GDM1 (cell line): ENCODE measurements at regions not wholly inside any gene's neighbourhood (a gene's known extent, or its start where the extent isn't known, plus 50 kb on each side); places are given as distances from the start of the nearest gene placed in this dataset.

Experiments used
- DNase-seq: peaks from one replicate; lab custom pipeline; 2025; lab: John Stamatoyannopoulos, UW

DNA sequence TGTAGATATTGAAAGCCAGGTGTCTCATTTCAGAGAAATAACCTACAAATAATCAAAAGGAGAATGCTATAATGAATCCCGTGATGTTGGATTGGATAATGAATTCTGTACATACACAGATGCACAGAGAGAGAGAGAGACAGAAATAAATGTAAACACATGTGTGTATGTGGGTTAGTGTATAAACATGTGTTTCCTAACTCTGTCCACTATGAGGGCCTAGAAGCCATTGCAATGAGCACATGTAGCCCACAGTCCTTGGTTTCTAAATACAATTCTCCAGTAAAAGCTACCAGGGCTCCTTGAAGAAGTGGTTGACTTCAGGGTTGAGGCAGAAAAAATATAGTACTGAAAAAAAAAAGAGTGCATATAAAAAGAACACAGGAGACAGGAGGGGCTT is 109.5 kb downstream of the INHBB start:
- DNase-seq, result no peak

DNA sequence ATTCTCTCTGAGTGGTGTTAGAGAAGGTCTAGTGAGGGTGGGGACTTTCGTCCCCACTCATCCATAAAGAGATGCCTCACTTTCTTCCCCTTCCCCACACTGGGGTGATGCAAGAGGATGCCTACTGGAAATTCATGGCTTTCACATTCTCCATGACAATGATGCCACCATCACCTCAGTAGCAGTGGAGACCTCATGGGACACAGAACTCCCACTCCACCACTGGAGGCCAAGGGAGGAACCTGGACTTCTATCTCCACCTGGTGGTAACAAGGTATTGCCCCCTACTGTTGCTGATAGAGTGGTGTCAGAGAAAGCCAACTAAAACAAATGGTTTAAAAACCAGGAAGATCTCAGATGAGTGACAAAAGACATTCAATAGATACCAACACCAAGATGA is 110.9 kb downstream of the INHBB start:
- no peak for DNase-seq

DNA sequence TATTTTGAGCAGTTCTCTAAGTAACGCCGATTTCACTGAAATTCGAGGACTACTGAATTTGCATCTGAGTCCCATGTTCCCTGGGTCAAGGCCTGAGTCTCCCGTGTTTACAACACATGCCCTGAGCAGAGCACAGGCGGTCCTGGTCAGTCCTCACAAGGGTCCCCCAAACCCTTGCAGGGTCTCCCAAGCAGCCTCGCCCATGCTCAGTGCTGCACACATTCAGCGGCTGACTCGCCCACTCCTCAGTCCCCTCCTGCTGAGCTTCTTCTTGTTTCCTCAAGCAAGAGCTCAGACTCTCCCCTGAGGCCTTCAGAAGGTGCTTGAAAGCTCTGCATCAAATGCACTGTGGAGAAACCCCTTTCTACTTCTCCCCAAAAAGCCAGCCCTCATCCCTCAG is 114.6 kb downstream of the INHBB start:
- no peak for DNase-seq

DNA sequence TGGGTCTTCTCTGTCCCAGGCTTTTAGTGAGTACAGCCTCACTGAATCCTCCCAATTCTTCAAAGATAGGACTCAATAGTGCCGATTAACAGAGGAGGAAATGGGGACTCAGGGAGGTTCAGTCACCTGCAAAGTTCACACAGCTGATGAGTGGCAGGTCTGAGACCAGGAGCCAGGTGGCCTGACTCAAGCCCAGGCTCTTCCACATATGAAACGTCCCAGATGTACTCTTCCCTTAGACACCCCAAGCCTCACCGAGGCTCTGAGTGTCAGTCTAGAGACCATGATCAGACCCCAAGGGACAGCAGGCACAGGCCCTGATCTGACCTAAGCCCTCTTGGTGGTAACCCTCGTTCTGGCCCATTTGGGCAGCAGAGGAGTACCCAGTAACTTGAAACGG is 115.2 kb downstream of the INHBB start:
- no peak for DNase-seq

DNA sequence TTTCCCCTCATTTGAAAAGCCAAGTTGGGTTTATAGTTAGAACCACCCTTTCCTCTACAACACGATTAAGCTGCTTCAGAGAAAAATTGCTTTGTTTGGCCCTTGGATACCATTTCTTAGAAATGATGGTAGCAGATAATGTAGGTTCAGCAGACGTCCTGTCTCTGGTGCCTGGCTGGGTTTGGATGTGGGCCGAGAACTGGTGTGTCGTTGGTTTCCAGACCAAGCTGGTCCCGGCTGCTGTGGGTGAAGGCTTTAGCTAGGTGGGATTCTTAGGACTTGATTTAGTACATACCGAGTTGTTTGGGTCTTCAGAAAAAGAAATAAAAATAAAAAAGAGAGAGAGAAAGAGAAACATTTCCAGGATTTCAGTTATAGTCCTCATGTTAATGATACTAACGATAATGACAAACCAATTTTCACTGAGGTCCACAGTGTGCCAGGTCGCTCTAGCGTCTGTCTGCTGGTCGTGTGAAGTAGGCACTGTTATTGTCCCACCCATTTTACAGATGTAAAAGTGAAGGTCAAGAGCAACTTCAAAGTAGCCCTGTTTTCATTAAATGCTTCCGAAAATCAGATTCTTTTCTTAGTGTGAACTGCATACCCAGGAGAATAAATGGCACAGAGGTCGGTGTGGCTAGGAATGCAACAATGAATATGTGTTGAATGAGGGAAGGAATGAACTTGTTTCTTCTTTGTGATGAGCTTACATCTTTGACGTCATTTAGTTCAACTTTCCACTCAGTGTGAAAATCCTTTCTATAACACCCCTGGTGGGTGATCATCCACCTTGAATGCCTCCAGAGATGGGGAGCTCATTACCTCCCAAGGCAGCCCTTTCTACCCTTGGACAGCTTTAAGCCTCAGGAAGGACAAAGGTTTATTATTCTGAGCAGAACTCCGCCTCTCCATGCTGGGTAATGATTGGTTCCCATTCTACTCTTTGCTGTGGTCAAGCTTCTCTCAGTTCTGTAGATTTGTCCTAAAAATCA is 115.9 kb downstream of the INHBB start:
- DNase-seq, result no peak

DNA sequence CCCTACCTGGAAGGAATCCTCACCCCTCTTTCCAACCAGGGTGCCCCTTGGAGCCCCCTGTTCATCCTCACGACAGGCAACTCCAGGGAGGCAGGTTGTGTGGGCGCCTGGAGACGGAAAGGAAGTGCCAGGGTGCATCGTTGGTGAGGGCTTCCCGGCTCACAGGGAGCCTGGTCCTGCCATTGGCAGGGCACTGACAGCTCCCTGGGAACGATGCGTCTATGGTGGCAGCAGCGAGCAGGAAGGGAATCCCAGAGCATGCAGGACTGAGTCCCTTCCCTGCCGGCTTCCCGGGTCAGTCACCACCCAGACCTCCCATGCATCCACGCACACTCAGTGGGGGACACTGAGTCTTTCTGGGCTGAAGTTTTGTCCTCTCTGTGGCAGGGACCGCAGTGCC is 117.6 kb downstream of the INHBB start:
- no peak for DNase-seq

DNA sequence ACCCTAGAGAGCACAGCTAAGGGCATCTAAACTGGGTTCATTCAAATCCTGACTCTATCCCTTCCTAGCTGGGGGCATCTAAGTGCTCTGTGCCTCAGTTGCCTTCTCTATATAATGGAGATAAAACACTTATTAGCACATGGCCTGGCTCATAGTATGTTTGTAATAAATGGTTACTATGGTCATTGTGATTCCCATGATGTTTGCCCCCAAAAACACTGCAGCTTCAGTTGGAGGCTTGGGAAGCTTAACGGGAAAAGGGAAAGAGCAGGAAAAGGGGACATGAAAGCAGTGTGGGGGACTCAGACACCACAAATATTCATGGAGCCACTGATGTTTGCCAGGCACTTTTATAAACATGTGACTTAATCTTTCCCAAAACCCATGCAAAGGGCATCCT is 118.1 kb downstream of the INHBB start:
- no peak for DNase-seq

DNA sequence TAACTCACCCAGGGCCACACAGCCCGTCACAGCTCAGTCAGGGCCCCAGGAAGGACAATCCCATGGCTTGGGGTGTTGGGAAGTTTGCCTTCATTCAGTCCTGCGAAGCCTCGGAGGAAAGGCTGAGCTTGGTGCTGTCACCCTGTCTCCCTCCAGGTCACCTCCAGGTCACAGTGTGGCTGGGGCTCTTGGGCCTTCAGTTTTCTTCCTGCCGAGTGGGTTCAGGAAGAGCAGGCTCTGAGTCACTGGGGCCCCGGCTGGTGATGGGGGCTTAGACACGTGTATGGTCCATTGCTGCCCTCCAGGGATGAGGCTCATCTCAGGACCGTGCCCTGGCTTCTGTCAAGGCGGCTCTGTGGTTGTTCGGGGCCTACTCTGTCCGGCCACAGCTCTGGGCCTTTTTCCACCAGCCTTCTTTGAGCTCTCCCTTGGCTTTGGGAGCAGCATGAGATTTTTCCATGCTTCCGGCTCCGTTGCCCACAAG is 118.6 kb downstream of the INHBB start:
- DNase-seq, result no peak

DNA sequence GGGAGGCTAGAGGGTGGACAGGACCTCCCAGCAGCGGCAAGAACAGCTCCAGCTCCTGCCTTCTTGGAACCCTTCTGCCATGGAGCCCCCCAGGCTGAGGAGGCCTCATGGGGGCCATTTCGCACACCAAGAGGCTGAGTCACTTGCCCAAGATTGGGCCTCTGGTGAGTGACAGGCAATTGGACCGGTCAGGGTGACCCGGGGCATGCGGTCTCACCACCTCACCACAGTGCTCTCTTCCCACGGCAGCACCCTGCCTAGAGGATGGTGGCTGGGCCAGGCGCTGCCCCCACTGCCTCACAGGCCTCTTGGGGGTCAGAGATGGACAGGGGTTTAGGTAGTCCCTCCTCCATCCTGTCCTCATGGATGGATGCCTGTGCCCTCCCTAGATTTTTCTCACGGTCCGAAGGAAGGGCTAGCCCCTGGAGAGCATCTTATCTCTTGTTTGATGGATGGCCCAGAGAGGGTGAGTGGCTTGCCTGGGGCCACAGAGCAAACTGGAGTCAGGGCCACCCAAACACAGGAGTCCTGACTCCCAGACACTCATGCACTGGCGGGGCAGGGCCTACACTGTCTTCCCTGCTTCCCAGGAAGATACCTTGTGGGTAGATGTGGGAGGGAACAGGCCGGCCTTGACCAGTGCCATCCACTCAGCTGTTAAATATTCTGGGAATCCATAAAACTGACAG is 119.2 kb downstream of the INHBB start:
- DNase-seq, result no peak

DNA sequence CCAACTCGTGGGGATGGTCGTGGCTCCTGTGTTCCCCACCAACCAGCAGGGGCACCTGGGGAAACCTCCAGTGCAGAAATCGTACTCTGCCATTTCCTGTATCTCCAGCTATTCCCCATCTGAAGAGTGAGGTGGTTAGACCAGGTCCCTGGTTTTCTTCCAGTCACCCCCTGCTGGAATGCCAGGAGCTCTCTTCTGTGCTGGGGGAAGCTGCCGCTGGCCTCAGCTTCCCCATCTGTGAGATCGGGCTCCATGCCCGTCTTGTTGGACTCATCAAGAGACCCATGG is 119.7 kb downstream of the INHBB start:
- no peak for DNase-seq

DNA sequence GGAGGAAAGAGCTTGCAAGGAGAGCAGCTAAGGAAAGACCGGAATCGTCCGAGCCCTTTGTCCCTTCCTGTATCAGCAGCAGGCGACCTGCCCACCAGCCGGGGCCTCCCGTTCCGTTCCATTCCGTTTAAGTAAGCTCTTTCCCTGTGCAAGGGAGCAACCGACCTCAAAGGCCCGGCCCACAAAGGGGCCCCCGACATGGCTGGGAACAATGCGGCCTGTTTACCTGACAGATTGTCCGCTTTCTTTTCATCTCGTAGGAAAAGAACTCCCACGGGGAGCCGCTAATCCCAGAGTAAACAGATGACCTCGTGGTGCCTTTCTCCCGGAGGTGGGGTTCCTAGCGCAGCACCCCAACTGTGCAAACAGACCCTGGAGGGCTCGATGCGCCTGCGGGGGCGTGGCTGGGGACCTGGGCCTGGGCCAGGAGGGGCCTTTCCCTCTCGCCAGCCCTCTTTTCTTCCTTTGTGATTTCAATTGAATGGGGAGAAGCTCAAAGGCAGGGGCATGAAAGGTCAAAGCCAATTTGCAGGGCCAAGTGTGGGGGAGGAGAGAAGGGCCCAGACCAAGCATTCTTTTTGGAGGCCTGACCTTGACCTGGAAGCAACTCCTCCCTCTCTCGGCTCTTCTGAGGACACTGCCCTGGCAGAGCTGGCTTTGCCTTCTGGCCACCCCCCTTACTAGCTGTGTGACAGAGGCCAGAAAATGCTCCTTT is 120.2 kb downstream of the INHBB start:
- no peak for DNase-seq

DNA sequence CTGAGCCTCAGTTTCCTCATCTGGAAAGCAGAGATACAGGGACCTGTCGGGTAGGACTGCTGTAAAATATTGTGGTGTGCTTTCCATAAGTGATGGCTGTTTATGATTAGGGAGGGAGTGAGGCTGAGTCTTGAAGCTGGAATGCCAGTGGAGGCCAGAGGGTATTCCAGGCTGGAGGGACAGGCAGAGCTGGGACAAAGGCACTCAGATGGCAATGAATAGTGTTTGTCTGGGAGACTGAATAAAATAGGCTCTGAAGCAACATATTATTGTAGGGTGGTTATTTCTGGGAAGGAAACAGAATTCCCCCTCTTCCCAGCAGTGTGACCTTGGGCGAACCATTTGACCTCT is 120.7 kb downstream of the INHBB start:
- no peak for DNase-seq

DNA sequence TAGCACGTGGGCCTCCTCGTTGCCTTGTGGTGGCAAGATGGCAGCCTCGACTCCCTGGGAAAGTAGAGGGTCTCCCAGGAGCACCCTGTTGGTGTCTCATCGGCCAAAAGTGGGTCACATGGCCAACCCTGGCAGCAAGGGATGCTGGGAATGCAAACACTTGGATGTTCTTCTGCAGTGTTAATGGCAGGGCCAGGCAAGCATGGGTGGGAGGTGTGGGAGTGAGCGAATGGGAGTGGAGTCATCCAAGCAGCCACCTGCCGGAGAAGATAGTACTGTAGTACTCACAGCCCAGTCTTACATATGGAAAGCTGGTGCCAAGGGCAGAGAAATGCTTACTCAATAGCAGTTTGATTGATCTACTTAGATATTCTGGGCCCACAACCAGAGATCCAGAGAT is 122.2 kb downstream of the INHBB start:
- DNase-seq, result no peak

DNA sequence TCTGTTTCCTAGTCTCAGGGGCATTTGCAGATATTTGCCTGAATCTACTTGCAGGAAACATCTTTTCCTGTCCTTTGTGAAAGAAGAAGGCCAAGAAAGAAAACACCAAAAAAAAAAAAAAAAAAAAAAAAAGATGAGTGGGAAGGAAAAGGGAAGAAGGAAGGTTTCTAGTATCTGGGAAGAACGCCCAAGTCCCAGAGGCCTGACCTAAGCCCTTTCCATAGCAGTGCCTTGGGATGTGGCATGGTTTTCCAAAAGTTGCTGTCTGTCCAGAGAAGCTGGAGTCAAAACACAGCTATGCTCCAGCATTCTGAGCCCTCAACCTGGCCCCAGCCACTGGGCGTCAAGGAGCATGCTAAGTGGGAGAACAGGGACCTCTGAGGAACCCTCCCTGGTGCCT is 123.5 kb downstream of the INHBB start:
- no peak for DNase-seq

DNA sequence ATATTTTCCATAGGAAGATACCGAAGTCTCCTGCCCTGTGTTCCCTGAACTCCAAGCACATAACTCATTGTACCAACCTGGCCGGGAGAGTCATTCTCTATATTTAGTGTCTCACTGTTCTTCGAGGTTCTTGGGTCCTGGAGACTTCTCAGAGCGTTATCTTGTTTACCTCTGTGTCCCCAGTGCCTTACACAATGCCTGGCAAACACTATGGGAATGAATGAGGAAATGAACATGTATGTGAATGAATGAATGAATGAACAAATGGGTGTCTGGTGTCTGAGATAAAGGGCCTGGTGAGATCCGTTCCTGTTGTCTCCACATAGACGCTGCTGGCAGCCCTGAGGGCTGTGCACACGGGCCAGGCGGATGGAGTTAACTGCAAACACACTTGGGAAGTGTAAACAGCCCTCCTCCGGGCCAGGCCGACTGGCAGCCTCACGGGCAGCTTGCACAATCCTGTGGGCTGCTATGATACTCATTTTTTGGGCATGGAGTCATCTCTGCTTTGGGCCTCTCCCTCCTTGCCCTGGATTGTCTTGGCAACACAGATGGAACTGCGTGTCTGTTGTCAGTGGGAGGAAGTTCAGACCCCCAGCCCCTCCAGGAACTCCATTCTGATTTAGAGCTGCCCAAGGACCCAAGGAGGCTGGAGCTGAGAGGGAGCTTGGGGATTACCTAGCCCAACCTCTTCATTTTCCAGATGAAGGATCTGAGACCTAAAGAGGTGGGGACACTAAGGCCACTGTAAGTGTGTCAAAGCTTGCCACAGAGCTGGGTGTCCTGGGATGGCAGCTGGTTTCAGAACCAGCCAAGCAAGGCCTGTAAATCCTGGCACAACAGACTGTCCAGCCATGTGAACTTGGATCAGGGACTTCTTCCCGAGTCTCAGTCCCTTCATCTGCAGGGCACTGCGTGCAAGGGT is 124.4 kb downstream of the INHBB start:
- DNase-seq, result no peak

DNA sequence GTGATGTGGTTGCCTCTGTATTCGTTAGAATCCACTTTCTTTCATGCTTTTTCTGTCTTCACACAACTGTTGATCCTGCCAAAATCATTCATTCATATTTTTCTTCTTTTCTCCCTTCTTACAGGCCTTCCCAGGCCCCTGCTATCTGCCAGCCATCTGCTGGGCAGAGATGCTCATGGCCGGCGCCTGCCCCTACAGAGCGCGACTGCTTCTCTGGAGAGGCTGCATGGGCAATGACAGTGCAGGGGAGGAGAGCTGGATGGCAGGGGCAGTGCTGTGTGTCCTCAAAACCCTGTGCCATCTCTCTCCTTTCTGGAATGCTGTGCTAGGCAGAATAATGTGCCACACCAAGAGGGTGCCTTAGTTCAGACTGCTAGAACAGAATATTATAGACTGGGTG is 125.2 kb downstream of the INHBB start:
- no peak for DNase-seq

DNA sequence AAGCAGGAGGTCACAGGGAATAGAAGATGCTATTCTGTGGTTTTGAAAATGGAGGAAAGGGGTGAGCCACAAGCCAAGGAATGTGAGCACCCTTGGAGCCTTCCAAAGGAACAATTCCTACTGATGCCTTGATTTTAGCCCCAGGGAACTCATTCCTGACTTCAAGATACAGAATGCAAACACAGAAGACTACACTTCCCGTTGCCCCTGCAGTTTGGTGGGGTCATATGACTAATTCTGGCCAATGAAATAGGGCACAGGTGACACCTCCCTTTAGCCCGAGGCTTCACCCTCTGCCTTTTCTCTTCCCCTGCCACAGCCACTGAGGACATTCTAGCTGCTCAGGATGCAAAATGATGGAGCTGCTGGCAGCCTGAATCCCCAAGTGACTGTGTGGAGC is 126.1 kb downstream of the INHBB start:
- DNase-seq, result no peak

DNA sequence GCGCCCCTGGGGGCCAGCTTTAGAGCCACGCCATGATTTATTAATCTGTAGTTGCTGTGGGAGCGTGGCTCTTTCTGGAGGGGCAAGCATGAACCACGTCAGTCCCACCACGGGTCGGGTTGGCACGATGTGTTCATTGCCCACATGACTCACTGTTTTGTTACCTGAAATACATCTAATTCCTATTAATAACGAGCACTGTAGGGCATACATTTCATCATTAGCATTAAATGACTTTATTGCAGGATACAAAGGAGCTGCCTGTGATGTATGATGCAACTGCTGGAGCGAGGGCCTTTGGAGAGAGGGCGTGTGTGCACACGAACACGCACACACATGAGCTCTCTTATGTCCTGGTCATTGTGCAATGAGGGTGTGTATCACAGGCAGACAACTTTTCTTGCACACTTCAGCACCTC is 127.0 kb downstream of the INHBB start:
- no peak for DNase-seq

DNA sequence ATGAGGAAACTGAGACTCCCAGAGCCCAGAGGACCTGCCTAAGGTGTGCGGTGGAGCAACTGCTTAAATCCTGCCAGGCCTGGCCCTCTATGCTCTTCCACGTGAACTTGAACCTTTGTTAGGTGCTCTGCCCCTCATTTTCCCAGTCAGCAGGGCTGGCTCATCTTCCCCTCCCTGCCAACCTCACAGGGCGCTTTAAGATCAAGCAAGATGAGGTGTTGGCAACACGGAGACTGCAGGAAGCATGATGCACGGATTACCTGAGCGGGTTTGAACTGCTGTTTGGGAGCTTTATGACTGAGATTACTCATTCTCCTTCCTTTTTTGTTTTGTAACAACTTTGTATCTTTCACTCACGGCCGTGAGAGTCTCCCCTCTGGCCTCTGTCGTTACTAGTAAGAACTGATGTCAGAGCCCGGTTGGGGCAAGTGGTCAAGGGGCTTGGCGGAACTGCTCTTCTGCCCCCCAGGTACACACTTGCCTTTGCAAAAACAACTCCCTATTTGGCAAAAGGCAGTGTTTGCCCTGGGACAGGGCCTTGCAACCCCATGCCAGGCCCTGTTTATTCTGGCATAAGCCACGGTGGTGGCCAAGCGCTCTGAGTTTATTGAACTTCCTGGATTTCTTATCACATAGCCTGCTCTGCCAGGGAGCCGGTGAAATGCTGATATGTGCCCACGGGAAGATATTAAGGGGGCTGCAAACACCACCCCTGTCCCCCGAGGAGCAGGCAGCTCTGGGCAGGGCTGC is 127.8 kb downstream of the INHBB start:
- DNase-seq, result no peak

DNA sequence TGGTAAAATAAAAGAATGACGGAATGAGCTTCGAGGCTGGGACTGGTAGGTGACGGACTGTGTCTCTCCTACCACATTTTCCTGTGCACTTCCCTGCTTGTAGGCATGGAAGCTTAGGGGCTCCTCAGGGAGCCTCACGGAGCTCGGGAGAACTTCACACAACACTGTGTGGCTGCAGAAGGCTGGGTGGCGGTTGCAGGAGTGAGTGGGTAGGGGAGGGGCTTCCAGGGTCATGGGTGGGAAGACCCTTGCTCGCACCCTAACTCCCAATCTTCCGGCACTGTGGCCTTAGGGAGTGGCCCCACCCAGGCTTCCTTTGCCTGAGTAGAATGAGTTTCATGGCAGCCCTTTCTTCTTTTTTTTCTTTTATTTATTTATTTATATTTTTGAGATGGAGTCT is 128.6 kb downstream of the INHBB start:
- DNase-seq, result no peak

DNA sequence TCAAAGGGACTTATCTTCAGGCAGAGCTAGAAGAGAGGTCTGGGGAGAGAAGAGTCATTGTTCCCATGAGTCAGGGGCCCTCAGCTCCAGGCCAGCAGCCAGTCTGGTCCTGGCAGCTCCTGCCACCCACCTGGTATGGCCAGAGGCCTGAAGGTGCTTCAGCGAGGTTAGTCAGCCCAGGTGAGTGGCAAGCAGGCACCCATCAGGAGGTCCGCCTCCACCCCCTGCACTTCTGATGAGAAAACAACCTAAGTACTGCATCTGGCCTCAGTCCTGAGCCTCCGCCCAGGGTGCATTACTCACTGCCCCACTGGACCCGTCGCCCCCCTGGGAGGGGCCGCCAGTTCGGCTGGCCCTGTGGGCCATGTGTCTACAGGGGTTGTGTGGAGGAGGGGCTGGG is 130.2 kb downstream of the INHBB start:
- no peak for DNase-seq
